HG03159 (cell line): ENCODE measurements at regions not wholly inside any gene's neighbourhood (a gene's known extent, or its start where the extent isn't known, plus 50 kb on each side); places are given as distances from the start of the nearest gene placed in this dataset.
A peak's percentile ranks its signal among the peaks of the same experiment; 100 is the strongest.
"Not testable (repeated sequence)": the region's sequence is repeated elsewhere in the genome, so short reads cannot be mapped to it uniquely, and the experiment has no call there.

Experiments
- ATAC-seq: cut with Tn5 transposase; IDR thresholded peaks from one replicate; pipeline ENCODE4 v1.9.1; 2021; ENCODE audit warnings: mild to moderate bottlenecking, moderate library complexity; ENCODE audit not compliant: unreplicated experiment

GRCh38 chr2:58731488-58731869 lies 490.4 kb upstream of the FANCL start:
- ATAC-seq: no peak

- ATAC-seq: no peak
Measured at GRCh38 chr2:58730764-58731487, 489.8 kb upstream of the FANCL start.

GRCh38 chr2:58727981-58728656 lies 487.0 kb upstream of the FANCL start:
- no peak for ATAC-seq

DNA sequence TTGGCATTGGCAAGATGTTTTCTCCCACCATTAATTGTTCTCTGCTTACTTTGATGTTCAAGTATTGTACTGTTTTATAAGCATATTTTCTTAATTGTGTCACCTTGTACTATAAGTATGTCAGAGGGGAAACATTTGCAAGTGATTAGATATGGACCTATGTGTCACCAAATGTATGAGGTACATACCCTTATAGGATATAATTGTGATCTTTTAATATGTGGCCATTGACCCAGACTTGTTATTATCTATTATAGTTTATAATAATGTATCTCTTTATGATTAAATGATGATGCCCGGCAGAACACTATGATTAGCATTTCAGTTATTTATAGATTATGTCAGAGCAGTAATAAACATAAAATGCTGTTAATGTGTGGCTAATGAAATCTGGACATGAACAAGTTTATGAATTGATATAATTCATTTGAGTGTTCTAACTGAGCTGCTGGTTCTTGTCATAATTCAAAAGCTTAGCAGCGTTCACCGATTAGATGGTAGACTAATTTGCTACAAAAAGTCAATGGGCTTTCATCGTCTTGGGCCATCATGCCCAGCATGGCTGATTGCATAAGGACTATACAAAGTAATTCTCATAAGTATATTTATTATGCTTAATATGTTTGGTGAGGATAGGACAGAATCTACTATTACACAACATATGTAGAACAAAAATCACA lies 480.9 kb upstream of the FANCL start:
- no peak for ATAC-seq

DNA sequence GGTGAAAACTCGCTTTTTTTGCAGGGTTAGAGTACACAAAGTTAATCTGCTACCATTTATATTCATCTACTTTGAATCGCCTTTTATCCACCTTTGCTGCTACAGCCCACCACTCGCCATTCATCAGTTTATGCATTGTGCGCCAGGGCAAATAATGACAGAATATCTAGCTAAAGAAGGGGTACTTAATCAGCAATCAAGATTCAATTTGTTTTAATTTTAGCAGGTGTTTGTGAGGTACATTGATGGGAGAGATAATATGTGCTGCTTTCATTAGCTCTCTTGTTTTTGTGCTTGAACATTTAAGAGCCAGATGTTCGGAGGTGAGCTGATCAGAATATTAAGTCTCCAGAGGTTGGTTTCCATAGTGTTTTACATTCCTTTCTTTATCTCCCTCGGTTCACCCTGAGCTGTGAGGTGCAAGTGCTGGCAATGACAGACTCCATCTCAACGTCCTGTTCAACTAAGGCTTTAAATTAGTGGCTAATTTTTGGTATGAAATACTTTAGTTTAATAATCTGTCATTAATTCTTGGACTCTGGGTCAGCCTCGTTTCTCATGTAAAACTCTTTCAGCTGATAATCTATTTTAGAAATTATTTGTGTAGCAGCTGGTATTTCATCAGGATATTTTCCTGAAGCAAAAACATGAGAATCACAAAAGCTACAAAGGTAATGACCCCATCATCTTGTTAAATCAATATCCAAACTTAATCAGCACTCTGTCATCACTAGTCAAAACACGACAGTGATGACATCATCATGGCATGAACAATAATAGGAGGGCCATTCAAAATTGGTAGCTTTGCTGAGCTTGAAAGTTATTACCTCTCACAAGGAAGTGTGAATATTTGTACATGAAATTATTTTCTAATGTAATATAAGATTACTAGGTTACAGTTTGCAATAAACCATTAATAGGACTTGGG lies 479.9 kb upstream of the FANCL start:
- ATAC-seq: no peak

DNA sequence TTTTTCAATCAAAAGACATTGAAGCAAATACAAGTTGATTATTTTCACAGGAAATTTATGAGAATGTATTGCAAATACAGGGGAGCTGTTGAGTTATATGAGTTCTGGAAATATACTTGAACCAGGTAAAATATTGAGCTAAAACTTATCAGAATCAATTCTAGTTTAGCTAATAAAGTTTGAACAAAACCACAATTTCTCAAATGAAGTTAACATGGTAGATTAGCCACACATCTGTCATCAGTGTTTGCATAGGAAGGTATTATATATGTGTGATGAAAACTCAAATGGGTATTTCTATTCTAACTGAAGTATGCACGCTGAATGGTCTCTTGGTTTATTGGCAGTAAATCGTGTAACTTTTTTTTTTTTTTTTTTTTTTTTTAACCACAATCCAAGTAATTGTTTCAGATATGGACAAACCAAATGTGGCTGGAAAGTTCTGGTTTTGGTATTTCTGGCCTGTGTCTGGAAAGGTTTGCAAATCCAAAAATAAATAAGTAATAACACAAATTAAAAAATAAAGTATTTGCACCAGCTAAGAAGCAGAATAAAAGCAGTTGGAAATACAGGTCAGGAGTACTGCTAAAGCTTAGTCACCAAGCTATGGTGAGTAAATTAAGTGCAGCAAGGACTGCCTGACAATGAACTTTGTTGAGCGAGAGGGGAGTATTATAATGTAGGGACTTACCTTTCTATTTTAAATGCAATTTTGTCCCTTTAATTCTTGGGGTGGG lies 479.1 kb upstream of the FANCL start:
- ATAC-seq: no peak

- ATAC-seq: no peak
Measured at GRCh38 chr2:58715344-58715743, 474.2 kb upstream of the FANCL start.

DNA sequence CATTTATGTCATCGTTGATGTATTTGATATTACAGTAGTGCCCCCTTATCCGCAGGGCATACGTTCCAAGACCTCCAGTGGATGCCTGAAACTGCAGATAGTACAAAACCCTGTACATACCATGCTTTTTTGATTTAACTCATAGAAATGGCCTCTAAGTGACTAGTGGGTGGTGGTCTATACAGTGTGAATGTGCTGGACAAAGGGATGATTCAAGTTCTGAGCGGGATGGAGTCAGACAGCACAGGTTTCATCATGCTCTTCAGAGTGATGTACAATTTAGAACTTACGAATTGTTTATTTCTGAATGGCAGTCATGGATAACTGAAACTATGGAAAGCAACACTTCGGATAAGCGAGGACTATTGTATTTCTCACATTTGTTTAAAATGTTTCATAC lies 473.1 kb upstream of the FANCL start:
- no peak for ATAC-seq

DNA sequence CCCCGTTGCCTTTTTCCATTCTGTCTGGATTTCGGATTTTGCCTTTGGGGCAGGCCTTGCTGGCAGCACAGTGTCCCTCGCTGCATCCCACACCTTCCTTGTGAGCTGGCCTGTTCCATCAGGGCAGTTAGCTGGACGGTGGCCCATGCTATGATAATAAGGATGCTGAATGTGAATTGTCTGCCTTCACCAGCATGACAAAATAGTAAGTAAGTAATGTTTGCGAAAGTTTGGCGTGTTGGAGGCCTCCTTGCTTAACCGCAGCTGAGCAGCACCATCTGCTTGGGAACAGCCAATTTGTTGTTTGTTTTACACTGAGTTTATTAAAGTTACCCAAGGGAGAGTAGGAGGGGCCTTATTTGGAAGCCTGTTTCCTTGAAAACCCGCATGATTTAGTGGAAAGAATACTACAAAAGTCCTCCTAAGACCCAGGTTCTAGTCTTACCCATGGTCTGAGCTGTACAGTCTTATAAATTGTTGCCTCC lies 469.7 kb upstream of the FANCL start:
- ATAC-seq: no peak

DNA sequence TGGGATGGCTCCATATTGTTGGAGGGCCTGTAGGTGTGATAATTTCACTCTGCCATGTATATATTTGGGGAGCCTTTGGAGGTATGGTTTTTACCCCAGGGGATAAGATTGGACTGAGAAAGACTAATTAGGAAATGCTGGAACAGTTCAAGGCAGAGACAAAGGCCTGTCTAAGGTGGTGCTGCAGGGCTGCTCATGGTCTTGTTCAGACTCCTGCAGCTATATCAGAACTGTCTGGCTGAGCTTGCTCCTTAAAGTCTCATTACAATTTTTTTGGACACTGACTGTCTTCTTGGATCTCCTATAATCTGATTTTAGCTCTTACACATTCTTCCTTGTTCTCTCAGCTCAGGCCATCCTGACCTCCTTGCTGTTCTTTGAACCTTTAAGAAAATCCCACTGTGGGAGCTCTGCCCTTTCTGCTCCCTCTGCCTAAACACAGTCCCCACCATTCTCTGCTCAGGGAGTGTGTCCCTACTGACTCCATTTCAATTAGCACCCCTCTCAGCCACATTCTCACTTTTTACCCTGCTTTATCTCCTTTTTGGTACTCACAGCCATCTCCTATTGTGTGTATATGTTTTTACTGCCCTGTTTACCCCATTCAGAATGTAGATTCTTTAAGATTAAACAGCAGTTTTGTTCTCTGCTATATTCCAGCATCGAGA lies 468.7 kb upstream of the FANCL start:
- no peak for ATAC-seq

- ATAC-seq: no peak
Measured at GRCh38 chr2:58709274-58709673, 468.1 kb upstream of the FANCL start.

DNA sequence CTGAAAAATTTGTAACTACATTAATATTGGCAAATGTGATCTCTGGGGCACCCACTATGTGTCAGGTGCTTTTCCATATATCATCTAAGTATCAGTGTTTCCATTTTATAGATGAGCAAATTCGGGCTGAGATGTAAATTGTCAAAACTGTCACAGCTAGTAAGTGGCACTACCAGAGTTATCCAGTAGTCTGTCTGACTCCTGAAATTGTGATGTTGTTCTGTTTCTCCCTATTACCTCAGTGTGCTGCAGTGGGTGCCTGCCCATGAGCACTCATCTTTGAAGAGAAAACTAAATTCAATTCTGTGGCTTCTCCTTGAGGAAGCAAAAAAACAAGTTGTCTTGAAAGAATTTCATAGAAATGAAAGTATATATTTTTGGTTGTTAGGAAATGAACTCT lies 467.4 kb upstream of the FANCL start:
- ATAC-seq: no peak

DNA sequence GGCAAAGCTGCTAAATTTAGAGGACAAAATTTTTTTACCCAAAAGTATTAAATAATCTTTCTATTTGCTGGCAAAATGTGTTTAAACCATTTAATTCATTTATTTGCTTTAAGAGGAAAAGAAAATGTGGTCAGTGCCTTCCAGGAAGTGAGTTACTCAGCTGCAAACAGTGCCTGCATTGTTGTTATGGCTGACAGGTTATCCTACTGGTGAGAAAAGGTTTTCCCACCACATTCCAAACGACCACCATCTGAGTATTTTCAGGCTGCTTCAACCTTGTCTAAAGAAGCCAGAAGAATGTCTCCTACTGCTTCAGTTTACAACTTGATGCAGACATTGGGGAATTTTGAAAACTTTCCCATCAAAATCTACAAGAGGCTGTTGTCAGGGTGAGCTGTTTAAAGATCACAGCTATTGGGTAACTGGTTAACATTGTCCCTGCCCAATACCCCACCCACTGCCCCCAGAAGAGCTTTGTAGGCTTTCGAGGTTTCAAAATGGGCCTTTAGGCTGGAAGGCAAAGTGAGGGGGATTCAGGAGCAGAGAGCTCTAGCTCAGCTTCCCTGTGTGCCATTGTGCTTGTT lies 461.3 kb upstream of the FANCL start:
- no peak for ATAC-seq

GRCh38 chr2:58701688-58702301 lies 460.7 kb upstream of the FANCL start:
- ATAC-seq: peak; percentile 78

DNA sequence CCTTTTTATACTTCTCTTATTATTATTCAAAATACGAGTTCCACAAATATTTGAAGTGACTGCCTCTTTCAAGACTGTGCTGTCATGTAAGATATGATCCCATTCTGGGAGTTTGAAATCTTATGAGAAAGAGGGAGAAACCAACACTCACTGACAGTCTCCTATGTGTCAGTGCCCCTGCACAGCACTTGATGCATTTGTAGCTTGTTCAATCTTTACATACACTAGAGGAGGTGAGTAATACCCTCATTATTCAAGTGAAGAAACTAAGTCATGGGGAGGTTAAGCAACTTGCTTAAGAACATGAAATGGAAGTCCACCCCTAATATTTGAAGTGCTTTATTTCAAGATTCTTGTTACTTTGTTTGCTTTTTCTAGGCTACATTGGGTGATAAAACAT lies 459.5 kb upstream of the FANCL start:
- ATAC-seq: no peak

GRCh38 chr2:58699411-58699810 lies 458.3 kb upstream of the FANCL start:
- no peak for ATAC-seq

DNA sequence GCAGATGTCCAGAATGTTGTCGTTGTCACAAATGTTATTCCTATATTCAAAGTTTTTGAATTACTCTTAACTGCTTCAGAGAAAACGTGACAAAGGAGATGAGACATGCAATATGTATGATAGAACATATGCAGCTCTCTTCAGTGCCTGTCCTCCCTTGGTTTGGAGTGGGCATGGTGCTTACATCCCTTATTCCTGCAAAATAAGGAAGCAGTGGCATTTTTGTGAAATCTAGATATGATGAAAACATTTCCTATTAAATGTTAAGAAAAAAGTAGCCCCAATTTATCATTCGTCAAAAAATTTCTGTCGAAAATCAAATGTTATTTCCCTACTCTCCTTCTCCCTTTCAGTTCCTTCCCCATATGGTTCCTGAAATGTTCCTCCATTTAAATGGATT lies 457.5 kb upstream of the FANCL start:
- ATAC-seq: no peak

GRCh38 chr2:58694114-58694513 lies 453.0 kb upstream of the FANCL start:
- ATAC-seq: not testable (repeated sequence)

DNA sequence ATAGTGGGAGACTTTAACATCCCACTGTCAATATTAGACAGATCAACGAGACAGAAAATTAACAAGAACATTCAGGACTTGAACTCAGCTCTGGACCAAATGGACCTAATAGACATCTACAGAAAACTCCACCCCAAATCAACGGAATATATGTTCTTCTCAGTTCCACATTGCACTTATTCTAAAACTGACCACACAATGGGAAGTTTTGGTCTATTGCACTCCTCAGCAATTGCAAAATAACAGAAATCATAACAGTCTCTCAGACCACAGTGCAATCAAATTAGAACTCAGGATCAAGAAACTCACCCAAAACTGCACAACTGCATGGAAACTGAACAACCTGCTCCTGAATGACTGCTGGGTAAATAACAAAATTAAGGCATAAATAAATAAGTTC lies 449.9 kb upstream of the FANCL start:
- not testable (repeated sequence) for ATAC-seq
